ENCODE measurements at regions not wholly inside any gene's neighbourhood (a gene's known extent, or its start where the extent isn't known, plus 50 kb on each side); places are given as distances from the start of the nearest gene placed in this dataset.

DNA sequence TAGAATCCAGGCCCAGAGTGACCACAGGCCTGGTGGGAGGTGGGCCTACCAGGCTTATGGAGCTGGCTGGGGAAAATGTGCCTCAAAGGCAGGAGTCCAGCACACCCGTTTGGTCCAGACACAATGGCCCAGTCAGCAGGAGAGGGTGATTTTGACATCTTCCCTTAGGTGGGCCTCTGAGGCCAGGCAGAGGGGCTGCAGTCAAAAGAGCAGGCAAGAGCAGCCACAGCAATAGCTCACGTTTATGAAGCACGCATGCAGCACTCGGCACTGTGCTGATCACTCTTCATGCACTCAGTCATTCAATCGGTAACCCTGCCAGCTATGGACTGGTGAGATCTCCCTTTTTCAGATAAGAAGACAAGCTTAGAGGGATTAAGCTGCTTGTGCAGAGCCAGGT is 146.8 kb downstream of the LRIG2 start:
- DNase-seq, result no peak

DNA sequence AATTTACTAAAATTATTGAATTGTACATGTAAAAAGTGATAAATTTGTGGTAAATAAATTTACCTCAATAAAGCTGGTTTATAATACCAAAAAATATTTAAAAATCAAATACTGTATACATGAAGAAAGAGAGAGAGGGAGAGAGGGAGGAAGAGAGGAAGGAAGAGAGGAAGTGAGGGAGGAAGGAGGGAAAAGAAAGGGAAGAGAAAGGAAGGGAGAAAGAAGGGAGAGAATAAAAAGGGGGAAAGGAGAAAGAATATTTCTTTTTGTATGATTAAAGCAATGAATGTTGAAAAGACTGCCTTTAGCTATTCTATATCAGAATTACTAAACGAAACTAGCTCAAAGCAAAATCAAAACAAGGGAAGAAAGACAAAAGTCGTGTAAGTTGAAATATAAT is 150.0 kb downstream of the LRIG2 start:
- no peak for DNase-seq

DNA sequence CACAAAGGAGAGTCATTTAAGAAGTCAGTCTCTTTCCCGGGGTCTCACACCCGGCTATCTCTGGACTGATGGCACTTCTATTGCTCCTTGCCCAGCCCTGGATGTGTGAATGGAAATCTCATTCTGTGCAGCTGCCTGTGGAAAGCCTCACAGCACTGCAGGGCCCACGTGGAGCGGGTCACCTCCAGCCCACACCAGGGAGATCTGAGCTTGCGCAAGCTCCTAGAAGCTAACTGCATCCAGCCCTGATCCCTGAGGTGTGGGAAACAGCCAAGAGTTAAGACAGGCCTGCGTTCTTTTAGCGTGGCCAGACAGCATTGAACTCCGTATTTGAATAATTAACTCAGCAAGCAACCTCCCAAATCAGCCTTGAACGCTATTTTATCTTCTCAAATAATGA is 150.5 kb downstream of the LRIG2 start:
- no peak for DNase-seq

DNA sequence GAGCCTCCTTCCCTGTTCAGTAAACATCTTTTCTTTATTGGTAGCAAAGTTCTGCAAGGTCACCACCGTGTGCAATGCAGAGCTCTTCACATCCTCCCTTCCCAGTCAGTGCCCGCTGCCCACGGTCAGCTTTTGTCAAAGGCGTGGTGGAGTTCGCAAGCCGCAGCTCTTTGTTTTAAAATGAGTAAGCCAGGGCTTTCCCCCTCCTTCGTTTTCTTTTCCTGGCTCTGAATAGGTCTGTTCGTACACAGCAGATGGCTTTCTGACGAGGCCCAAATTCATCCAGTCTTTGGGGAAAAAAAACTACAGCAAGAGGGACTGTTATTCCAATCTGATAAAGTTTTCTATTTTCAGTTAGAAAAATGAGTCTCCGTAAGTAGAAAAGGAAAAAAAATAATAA is 153.2 kb downstream of the LRIG2 start:
- no peak for DNase-seq

DNA sequence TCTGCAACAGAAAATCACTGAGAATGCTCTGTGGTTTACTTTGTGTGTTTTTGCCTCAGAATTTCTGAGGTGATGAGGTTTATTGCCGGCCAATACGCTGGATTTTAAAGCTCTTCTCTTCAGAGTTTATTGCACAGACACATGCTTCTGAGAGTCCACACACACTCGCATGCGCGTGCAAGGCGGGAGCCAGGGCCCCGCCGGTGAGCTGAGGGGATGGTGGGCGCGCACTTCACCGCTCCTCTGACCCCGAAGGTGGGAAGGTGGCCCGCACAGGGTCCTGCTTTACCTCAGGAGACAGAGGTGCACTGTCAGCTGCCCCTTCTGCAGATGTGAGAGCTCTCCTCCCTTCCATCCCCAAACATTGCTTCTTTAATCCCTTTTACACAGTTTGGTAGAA is 158.4 kb upstream of the MAGI3 start:
- DNase-seq, result no peak

DNA sequence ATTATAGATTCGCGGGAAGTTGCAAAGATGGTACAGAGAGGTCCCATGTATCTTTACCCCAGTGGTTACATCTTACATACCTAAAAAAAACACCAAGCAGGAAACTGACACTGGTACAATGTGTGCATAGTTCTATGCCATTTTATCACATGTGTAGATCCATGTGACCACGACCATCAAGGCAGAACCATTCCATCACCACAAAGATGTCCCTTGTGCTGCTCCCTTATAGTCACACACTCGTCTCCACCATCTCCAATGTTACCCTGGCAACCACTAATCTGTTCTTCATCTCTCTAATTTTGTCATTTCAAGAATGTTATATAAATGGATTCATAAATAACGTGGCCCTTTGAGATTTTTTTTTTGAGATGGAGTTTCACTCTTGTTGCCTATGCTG is 156.9 kb upstream of the MAGI3 start:
- no peak for DNase-seq

DNA sequence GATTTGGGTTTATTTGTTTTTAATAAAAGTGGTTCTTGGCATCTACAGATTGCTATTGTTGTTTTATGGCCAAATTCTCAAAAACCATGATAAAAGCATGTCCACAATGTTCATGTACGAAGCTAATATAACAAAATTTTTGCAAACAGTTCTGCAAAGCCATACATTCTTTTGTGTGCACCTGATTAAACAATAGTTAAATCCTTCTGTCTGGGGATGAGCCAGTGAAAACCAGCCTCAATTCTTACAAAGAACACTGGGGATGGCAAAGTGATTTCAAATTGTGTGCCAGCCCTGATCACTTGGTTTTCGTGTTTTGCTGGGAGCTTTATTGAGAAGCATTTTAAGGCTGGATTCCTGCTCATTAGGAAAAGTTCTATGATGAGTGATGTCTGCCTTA is 149.1 kb upstream of the MAGI3 start:
- no peak for DNase-seq

DNA sequence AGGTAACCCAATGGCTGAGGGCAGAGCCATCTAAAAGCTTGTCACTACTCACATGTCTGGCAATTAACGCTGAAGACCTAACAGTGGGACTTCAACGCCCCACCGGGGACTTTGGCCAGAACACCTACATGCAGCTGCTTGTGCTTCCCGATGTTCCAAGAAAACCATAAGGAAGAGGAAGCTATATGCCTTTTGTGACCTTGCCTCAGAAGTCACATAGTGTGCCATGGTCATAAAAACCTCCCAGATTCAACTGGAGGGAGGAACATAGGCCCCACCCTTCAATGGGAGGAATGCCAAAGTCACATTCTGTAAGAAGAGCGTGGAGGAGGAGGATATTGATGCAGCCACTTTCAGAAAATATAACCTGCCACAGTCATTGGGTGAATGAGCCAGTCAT is 147.8 kb upstream of the MAGI3 start:
- DNase-seq, result peak; percentile 2

DNA sequence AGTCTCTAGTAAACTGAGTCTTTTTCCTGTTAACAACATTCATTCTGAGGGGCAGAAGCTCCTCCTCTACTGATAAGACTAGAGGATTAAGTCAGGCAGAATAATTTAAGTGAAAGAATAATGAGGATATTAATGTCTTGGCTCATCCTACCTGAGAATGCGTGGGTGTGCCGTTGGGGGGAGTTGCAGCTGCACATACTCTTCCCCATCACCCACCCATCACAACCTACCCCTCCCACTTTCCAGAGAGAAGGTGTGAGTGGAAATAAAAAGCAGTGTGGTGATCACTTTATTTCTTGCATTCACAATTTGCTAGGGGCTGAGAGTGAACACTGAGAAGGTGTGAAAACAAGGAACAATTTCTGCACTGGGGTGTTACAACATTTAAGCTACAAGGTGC is 146.8 kb upstream of the MAGI3 start:
- DNase-seq, result no peak

DNA sequence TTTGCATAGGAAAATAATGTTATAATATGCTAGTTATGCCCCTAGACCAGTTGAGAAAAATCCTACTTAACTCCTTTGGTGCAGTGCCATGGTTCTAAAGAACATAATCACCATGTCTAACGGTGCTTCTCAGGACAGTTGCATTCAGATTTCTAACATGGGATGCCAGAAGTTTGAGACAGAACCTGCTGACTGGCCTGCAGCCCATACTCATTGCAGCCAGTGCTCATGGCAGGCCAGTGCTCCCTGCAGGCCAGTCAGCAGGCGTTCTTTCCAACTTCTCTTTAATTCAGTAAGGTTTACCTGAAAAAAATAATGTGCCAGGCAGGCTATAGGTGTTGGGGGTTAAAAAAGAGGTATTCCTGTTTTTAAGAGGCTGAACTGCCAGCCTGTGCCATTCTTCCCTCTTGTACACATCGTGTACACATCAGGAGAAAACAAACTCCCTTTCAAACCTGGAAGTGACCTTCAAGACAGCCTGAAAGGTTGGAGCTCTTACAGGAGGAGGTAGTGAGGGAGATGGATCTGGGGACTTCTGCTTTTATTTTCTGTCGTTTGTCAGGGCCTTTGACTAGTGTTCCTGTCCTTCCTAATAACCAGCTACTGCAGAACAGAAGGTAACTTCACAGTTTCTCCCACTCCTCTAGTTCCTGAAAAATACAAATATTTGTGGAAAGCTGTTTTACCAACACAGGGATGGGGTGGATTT is 146.0 kb upstream of the MAGI3 start:
- DNase-seq, result no peak

DNA sequence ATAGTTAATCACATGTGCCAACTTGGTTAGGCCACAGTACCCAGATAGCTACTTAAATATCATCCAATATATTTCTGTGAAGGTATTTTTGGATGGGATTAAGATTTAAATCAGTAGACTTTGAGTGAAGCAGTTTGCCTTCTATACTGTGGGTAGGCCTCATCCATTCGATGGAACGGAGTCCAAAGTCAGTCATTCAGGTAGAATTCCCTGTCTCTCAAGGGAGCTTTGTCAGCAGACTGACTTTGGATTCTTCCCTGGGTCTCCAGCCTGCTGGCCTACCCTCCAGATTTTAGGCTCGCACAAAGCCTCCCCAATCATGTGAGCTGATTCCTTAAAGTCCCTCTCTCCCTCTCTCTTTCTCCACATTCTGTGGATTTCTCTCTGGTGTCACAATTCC is 145.1 kb upstream of the MAGI3 start:
- no peak for DNase-seq

DNA sequence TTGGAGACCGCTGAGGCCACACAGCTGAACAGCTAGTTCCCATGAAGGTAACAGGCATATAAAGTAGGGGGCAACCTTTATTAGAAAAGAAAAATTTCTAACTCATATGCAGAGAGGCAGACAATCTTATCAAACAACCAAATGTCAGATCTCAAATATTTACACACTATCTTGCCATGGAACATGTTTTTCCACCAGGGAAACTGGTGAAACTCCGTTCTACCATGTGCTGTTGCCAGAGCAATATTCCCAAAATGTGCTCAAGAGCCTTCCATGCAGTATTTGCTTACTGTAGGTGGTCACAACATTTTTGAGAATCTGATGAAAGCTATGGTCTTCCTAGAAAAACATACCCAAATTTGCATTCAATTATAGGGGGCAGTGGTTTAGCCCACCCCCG is 143.4 kb upstream of the MAGI3 start:
- no peak for DNase-seq

DNA sequence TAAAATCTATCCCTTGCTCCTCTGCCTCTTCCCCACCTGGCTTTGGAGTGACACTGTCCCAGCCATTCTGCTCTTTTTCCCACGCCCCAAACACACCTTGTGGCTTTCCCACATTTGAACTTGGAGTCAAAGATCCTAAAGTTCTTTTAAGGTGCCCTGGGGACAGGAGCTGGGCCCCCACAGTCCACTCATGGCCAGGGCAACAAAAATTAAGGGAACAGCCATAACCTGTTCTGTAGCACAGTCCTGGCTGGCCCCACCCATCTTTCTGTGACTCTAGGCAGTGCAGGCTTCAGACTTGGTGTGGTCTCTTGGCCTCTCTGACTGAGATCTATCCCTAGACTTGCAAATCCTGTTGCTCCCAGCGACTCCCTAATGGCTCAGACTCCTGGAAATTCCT is 143.0 kb upstream of the MAGI3 start:
- DNase-seq, result no peak

DNA sequence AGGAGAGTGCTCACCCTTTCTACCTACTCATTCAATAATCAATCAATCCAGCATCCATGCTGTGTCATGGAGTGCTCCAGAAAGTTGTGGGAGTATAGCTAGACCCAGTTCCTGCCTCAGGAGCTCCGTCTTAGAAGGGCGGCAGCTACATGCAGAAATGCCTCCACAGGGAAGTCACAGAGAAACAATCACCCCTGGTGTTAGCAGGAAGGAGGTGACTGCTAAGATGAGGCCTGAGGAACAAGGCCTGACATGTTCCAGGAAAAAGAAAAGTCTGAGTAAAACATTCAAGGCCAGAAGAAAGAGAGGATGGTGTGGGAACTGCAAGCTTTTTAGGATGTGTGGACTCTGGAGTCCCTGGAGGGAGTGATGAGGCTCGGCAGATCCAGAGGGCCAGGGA is 142.5 kb upstream of the MAGI3 start:
- no peak for DNase-seq

DNA sequence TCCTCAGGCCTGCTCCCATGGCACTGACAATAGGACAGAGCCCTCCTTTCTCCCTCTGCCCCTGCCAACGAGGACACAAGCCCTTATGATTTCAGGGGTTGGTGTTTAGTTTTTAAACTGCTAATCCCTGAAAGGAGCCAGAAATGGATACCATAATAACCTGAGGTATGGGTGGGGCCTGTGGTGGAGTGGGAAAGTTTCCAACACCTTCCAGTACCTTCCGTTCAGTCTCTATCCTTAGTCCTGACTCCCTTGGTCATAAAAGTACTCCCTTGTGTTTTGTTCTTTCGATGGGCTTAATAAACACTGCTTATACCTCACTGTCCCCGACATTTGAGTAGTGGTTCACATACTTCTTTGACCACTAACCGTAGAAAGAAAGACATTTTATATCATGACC is 141.8 kb upstream of the MAGI3 start:
- no peak for DNase-seq

DNA sequence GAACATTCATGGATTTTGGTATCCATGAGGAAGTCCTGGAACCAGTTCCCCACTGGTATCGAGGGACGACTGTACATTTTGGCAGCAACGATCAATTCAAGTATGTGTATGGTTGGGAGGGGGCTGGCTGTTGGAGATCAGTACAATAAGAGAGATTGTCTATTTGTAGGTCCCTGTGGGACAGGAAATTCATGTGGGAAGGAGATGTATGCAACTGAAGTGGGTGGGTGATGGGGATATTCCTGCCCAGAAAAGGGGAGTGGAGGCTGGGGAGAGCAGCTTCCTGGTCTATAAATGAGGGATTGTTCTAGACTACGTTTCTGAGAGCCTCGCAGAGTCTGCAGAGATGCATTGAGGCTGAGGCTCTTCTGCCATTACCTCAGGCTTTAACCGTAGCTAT is 140.2 kb upstream of the MAGI3 start:
- no peak for DNase-seq

DNA sequence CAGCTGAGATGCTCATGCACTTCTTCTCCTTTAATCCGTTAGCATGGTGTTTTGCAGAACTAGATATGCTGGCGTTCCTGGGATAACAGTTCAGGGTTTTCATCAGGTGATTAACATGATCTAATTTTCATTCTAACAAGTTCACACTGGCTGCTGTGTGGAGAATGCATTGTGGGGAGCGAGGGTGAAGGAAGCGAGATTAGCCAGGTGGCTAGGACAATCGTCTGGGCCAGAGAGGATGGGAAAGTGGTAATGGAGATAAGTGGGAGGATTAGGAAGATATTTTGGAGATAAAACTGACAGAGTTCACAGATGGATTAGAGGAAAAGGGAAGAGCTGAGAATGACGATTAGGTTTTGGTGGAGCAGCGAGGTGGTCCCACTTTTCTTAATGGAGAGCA is 138.1 kb upstream of the MAGI3 start:
- DNase-seq, result no peak

DNA sequence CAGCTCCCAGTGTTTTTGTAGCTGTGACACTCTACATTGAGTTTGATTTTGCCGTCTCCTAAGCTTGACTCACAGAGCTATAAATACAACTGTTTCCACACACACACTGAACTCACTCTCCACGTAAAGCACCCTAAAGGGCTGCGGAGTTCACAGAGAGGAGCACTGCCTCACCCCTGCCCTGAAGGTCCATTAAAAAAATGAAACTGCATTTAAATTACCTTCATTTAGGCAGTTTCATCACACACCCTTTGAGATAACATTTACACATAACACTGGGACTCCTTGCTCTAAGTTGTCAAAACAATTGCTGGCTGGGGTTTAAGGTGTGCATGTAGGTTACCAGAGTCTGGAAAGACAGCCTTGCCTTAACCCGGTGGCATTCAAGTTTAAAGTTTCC is 137.1 kb upstream of the MAGI3 start:
- no peak for DNase-seq

DNA sequence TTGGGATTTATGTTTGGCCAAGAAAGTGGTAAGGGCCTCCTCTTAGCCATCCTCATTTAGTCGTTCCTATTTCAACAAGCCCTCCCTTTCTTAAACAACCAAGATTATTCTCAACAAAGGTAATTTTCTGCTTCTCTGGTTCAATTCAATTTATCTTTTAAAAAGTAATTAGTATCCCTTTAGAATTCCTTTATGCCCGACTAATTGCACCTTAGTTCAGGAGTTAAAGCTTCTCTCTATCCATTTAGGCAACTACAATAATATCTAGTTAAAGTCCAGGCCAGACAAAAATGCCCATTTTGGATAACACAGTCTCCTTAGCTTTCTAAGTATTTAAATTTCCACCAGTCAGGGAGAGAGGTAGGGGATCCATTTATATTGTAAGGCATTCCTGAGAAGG is 136.7 kb upstream of the MAGI3 start:
- DNase-seq, result no peak

DNA sequence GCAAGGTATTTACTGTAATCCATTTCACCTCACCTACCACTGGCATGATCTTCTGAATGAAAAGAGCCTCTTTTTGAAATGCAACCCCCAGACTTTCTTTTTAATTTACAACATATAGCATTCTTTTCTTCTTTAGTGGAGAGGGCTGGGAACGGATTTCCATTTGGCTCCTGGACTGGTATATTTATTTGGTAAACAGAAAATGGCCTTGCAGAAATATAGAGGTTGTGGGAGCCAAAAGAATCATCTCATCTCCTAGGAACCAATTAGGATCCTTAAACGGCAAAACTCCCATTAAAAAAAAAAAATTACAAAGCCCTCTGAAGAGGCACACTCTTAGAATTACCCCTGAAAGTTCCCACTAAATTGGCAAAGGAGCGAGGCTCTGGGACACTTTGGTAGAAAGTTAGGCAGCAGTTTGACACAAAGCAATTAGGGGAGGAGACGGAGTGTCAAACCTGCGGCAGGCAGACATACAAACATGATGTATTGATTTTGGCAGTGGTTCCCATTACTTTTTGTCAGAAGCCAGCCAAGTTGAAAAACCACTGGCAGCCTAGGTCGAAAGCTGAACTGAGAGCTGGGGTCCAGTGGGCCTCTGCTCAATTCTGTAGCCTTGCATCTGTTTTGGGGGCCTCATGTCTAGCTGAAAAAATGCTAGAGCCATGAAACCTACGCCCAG is 135.1 kb upstream of the MAGI3 start:
- peak; percentile 56 for DNase-seq

DNA sequence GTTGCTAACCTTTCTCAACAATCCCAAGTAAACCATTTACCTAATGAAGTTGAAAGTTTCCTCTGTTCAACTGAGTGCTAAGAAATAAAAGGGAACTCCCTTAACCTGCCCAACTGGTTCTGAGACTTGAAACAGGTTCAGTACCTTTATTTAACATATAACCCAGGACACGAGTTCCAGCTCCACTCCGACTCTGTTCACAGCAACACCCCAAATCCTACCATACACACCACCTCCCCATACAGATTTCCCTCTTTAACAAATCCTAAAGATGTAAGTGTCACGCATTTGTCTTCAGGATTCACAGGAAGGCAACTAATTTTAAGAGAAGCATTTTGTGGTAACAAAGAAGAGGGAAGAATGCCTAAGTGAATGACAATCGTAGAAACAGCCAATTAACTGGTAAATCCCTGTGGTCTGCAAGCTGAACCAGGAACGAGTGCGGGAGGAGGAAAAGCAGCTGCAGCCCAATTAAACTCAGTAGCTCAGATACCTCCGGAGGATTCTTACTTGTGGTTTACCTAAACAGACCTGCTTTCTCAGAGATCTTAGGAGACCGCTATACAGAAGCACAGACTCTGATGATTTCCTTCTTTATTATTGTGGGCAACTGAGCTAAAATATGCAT is 134.5 kb upstream of the MAGI3 start:
- DNase-seq, result peak; percentile 30

DNA sequence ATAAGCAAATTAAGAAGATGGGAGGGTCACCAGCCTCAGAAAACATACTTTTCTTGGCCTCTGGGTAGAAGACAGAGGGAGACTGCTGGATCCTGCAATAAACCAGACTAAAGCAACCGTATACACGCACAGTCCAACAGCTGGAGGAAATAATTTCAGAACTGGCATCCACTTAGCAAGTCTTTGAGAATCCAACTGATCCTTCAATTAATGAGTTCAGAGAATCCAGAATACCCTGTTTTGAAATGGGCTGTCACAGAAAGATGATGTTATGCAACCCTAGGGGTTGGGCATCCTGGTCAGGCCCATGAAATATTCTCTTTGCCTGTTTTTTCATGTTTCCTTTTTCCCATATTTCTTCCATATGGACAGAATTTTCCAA is 134.0 kb upstream of the MAGI3 start:
- DNase-seq, result no peak

DNA sequence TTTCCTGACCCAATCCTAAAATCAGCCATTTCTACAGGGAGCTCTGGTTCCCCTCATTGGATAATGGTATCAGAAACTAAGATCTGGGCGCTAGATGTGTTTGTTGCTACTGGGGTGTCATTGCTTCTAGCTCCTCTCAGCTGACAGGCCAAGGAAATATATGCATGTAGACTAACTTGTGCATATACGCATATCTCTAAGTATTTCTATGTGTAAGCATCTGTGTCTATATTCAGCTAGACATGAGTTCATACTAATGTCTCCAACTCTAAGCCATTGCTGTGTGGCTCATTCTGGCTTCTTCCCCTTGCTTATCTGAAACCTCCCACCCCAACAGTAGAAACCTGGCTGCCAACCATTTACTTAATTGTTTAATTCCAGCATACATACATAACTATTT is 130.3 kb upstream of the MAGI3 start:
- DNase-seq, result no peak

DNA sequence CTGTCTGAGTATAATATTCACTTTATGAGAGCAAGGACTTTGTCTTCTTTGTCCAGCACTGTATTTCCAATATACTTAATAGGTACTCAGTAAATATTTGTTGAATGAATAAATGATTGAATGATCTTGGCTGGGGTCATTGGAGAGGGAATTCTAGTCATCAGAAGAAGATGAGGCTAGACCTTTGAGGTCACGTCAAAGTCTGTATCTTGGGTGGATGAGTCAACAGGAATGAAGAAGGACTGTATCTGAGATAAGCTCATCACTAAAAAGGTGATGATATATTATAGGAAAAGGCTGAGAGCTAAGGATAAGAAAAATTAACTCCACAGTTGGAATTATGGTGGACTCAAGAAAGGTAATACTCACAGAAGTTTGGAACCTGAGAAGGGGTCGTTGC is 125.1 kb upstream of the MAGI3 start:
- no peak for DNase-seq

DNA sequence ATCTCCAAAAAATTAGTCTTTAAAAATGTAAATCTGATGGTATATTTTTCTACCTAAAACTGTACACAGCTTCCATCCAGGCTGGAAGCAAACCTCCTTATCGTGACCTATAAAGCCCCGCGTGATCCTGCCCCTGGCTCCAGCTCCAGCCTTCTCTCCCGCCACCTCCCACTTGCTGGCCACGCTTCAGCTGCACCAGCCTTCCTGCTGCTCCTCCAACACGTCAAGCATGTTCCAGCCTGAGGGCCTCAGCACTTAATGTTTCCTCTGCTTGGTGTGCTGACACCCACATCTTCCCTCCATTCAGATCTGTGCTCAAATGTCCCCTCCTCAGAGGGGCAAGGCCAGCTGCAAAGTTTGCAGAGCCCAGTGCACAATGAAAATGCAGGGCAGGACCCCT is 123.5 kb upstream of the MAGI3 start:
- DNase-seq, result no peak
